SKM-1 (cell line): ENCODE measurements at regions not wholly inside any gene's neighbourhood (a gene's known extent, or its start where the extent isn't known, plus 50 kb on each side); places are given as distances from the start of the nearest gene placed in this dataset.
"Not testable (repeated sequence)": the region's sequence is repeated elsewhere in the genome, so short reads cannot be mapped to it uniquely, and the experiment has no call there.

Experiments used
- DNase-seq: peaks from one replicate; lab custom pipeline; 2025; ENCODE audit not compliant: unreplicated experiment; lab: John Stamatoyannopoulos, UW

- DNase-seq: no peak
Observed at GRCh38 chr5:154653764-154654485, 101.3 kb upstream of the LARP1 start.

GRCh38 chr5:154653418-154653763, 101.8 kb upstream of the LARP1 start:
- DNase-seq: no peak

- DNase-seq: no peak
Observed at GRCh38 chr5:154652746-154653417, 102.3 kb upstream of the LARP1 start.

GRCh38 chr5:154651795-154652194, 103.4 kb upstream of the LARP1 start:
- not testable (repeated sequence) for DNase-seq

DNA sequence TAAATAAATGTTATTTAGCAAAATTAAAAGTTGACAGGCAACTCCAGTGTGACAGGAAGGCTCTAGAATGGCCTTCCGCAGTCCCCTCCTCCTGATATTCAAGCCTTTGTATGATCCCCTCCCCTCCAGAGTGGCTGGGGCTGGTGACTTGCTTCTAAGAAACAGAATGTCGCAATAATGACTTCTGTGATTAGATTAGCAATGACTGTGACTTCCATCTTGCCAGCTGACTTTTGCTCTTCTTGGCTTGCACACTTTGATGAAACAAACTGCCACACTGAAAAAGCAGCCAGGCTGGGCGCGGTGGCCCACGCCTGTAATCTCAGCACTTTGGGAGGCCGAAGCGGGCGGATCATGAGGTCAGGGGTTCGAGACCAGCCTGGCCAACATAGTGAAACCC, 106.5 kb upstream of the LARP1 start:
- no peak for DNase-seq

DNA sequence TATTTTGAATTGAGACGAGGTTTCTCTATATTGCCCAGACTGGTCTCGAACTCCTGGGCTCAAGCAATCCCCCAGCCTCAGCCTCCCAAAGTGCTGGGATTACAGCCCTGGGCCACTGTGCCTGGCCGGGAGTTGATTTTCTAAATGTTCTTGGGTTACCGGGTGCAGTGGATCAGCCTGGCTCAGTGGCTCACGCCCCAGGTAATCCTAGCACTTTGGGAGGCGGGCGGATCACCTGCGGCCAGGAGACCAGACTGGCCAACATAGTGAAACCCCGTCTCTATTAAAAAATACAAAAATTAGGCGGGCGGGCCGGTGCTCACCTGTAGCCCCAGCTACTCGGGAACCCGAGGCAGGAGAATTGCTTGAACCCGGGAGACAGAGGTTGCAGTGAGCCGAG, 106.9 kb upstream of the LARP1 start:
- DNase-seq: no peak

DNA sequence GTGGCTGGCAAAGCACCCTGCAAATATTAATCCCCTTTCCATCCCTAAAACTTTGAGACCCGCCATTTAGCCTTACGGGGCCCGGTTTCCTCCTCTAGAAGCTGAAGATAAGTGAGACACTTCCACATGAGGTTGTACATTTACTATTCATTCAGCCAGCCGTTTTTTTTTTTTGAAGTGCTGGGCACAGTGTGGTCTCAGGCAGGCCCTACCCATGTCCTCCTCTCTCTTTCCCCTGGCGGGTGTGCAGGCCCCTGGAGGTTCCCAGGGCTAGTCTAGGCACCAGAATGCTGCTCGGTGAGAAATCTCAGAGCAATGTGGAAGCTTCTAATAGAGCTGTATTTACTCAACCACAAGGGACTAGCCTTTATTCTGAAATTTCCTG, 107.4 kb upstream of the LARP1 start:
- no peak for DNase-seq

- DNase-seq: no peak
Observed at GRCh38 chr5:154647114-154647760, 107.9 kb upstream of the LARP1 start.

DNA sequence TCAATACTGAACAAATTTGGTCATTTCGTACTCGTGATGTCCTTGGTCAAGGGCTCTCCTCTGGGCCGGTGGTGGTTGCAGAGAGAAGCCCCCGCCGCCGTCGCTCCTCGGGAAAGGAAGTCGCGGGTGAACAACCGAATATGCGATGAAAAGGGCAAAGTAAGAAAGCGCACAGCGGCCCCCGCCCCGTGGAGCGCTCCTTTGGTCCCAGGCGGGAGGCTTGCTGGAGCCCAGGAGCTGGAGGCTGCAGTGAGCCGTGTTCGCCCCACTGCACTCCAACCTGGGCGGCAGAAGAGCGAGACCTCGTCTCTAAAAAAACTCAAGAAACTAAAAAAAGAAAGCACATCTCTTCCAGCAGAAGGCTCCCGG, 108.4 kb upstream of the LARP1 start:
- no peak for DNase-seq

DNA sequence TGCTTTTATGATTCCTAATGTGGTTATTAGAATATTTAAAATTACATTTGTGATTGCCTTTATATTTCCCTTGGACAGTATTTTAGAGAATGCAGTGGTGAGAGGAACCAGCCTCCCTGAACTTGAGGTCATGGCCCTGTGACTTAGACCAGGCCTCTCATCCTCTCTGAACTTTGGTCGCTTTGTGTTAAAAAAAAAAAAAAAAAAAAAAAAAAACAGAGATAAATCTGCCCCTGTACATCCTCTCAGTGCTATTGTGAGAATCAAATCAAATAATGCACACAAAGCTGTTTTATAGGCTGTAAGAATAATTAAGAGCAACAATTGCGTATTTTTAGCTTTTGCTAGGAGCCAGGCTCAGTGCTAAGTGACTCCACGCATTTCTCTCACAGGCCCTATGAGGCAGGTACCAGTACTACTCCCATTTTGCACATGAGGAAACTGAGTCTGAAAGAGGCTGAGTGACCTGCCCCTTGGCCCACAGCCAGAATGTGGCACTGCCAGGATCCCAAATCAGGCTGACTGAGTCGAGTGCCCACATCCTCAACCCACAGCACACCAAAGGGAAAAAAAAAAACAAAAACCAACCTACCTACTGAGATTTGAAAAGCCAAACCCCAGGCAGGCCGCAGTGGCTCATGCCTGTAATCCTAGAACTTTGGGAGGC, 110.3 kb upstream of the LARP1 start:
- DNase-seq: no peak

GRCh38 chr5:154642499-154643245, 112.5 kb upstream of the LARP1 start:
- DNase-seq: no peak

DNA sequence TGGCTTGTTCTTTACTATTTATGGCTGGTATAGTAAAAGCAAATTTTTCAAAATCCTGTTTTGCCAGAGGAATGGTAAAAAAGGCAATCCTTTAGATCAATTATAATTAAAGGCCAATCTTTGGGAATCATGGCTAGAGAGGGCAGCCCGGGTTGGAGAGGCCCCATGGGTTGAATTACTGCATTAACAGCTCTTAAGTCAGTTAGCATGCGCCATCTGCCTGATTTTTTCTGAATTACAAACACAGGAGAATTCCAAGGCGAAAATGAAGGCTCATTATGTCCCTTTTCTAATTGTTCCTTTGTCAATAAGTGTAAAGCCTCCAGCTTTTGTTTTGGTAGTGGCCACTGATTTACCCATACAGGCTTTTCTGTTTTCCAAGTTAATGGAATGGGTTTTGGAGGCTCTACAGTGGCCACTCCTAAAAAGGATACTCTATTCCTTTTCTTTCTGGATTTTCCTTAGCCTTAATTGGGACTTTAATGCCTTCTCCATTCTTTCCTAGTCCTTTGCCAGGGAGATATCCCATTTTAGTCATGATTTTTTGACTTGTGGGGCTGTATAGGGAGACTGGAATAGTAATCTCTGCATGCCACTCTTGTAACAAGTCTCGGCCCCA, 114.9 kb upstream of the LARP1 start:
- not testable (repeated sequence) for DNase-seq

GRCh38 chr5:154636786-154637185, 118.4 kb upstream of the LARP1 start:
- not testable (repeated sequence) for DNase-seq

DNA sequence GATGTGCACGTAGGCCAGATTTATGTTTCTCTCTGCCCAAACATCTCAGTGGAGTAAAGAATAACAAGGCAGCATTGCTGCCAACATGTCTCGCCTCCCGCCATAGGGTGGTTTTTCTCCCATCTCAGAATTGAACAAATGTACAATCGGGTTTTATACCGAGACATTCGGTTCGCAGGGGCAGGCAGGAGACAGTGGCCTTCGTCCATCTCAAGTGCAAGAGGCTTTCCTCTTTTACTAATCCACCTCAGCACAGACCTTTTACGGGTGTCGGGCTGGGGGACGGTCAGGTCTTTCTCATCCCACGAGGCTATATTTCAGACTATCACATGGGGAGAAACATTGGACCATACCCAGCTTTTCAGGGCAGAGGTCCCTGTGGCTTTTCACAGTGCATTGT, 118.9 kb upstream of the LARP1 start:
- DNase-seq: not testable (repeated sequence)

GRCh38 chr5:154633744-154634143, 121.4 kb upstream of the LARP1 start:
- not testable (repeated sequence) for DNase-seq

- DNase-seq: no peak
Observed at GRCh38 chr5:154631141-154631540, 124.0 kb upstream of the LARP1 start.

GRCh38 chr5:154630410-154630809, 124.8 kb upstream of the LARP1 start:
- DNase-seq: no peak

DNA sequence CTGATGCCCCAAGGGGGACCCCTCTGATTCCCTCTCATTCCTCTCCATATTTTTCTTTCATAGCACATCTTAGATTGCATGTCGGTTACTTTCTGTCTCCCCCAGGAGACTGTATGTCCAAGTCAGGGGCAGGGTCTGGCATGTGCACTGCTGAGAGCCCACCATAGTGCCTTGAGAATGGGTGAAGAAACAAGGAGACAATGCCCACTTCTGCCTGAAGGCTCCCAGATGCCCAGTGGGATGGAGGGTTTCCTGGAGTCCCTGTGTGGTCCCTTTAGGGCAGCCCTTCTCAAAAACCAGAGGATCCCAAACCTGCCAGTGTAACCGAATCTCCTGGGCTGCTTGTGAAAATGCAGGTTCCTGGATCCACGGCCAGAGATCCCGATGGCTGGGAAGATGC, 126.5 kb upstream of the LARP1 start:
- no peak for DNase-seq

GRCh38 chr5:154627698-154628678, 127.2 kb upstream of the LARP1 start:
- DNase-seq: no peak
